HG03520 (cell line): ENCODE measurements at regions not wholly inside any gene's neighbourhood (a gene's known extent, or its start where the extent isn't known, plus 50 kb on each side); places are given as distances from the start of the nearest gene placed in this dataset.
"Not testable (repeated sequence)": the region's sequence is repeated elsewhere in the genome, so short reads cannot be mapped to it uniquely, and the experiment has no call there.

Source experiments
- ATAC-seq: cut with Tn5 transposase; IDR thresholded peaks from one replicate; pipeline ENCODE4 v1.9.1; 2021; ENCODE audit warnings: mild to moderate bottlenecking, moderate library complexity; ENCODE audit not compliant: unreplicated experiment

DNA sequence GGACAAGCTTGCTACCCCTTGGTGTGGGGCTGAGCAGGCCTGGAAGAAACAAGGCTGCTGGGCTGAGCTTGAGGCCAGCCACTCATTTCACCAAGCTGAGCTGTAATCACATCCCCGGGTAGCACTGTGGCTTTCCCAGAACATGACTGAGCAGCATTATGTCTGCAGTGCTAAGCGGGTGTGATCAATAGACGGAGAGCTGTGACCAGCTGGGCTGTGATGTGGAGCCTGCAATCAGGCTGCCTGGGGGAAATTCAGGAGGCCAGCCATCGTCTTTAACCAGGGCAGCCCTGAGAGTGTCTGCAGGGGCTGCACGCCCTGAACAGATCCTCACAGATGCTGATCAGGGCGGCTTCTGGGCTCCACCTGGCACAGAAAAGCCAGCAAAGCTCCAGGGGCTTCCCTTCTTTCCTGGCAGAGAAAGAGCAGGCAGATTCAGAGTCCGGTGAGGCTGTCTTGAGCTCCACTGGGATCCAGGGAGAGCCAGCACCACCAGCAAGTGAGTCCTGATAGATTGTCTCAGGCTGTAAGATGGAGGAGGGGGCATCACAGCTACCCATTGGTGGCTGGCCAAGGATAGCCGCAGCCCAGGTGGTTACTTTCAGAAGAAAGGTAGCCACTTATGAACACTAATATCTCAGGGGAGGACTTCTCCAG is 165.9 kb downstream of the NRN1 start:
- ATAC-seq: no peak

DNA sequence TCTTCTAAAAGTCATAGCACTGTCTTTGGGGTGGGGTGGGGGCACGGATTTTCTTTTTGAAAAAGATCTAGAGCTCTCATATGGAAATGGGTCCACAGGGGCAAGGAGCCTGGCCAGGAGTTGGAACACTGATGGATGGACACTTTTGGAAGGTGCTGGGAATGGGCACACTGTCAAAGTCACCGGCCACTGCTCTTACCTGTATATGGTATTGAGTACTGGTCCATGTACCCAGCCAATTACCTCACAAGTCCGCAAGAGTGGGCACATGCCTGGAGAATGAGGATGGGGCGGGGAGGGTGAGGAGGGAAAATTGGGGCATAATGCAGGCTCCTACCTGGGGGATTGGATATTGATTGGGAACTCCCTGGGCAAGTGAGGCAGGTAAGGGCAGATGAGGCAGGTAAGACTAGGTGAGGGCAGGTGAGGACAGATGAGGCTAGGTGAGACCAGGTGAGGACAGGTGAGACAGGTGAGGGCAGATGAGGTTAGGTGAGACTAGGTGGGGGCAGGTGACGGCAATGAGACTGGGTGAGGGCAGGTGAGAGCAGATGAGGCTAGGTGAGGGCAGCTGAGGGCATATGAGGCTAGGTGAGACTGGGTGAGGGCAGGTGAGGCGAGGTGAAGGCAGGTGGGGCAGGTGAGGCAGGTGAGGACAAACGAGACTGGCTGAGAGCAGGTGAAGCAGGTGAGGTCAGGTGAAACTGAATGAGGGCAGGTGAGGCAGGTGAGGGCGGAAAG is 167.9 kb downstream of the NRN1 start:
- no peak for ATAC-seq

DNA sequence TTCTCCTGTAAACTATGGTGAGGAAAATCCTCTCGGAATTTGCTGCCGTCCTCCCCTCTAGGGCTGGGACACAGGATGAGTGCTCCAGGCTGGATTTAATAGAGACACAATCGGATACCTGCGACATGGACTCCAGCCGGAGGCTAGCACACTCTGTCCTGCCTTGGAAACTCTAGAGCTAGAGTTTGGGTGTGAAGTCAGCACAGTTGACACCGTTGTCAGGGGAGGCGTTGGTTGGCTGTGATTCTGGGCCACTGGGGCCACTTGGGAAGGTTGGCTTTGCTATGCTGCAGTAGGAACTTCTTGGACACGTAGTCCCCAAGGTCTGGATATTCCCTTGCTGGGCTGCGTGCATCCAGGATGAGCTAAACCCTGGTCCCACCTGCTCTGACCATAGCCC is 169.4 kb downstream of the NRN1 start:
- no peak for ATAC-seq

DNA sequence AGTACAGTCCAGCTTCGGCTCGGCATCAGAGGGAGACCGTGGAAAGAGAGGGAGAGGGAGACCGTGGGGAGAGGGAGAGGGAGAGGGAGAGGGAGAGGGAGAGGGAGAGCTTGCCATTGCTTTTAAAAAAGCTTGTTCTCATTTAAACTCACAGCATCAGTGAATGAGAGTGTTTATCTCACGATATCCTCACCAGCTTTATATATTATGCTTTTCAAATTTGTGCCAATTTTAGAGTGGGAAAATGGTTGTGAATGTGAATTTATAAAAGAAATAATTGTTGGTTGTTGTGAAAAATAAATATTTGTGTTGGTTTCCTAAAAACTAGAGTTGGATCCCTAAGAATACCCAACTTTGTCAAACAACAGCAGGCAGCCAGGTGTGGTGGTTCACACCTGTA is 170.1 kb downstream of the NRN1 start:
- ATAC-seq: not testable (repeated sequence)

DNA sequence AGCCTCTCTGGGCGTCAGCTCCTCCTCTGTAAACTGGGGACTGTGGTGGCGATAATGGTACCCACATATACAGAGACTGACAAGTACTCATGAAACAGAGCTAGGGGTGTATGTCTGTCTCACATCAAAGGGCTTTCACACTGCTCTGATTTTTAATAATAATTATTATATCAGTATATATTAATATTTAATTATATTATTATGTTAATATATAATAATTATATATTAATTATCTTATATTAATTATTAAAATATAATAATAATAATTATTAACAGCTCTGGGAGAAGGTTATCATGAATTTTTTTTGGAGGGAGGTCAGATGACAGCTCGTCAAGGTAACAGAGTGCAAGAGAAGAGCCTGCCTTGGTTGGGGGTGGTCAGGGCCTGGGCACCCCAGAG is 173.6 kb downstream of the NRN1 start:
- no peak for ATAC-seq

DNA sequence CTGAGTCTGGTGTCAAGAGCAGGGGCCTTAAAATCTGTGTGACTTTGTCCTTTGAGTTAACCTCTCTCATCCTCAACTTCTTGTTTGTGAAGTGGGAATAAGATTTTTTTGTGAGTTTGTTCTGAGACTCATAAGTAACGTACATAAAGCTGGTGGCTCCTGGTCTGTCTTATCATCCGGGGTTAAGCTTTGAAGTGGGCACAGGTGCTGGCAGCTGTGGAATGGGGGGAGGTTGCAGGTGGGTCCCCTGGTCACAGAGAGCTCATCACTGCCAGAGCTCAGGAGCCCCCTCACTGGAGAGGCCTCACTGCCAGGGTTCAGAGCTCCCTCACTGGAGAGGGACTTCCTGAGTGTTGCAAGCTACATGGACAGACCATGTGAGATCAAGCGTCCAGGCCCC is 174.1 kb downstream of the NRN1 start:
- no peak for ATAC-seq

DNA sequence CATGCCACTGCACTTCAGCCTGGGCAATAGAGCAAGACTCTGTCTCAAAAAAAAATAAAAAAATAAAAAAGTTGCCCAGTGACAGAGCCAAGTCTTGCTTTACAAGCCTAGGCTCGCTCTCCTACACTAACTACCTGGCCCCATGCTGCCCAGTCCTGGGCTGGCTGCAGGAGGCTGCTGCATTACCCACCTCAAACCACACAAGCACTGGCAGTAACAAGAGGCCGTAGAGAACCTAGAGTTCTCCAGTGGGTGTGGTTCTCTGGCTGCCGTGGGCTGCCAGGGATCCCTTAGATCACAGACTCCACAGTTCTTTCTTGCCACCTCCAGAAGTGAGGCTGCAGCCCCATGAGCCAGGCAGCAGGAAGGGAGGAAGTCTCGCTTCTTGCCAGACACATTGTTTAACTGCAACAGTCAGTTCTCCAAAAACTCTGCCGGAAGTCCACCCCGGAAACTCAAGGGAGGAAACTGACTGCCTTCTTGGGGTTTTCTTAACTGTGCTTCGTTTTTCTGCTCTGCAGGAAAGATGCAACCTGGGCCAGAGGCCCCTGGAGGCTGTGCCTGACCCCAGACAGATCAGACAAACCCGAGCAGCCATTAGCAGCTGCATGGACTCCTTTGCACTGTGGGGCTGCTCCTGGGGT is 175.4 kb downstream of the NRN1 start:
- ATAC-seq: not testable (repeated sequence)

DNA sequence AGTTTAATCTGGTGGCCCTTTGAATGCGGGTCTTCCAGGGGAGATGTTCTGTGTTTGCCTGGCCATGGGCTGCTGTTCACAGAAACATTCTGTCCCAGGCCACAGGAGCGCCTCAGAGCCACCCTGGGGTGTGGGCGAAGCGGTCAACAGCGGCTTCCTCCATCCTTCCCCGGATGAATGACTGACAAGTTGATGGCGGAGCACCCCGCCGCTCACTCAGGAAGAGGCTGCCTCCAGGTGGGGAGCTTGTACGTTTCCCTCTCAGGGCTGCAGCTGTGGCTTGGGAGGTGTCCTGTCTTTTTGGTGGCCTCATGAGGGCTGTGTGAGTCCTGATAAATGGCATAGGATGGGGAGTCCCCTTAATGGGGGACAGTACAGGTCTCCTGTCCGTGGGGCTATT is 178.4 kb downstream of the NRN1 start:
- ATAC-seq: no peak

DNA sequence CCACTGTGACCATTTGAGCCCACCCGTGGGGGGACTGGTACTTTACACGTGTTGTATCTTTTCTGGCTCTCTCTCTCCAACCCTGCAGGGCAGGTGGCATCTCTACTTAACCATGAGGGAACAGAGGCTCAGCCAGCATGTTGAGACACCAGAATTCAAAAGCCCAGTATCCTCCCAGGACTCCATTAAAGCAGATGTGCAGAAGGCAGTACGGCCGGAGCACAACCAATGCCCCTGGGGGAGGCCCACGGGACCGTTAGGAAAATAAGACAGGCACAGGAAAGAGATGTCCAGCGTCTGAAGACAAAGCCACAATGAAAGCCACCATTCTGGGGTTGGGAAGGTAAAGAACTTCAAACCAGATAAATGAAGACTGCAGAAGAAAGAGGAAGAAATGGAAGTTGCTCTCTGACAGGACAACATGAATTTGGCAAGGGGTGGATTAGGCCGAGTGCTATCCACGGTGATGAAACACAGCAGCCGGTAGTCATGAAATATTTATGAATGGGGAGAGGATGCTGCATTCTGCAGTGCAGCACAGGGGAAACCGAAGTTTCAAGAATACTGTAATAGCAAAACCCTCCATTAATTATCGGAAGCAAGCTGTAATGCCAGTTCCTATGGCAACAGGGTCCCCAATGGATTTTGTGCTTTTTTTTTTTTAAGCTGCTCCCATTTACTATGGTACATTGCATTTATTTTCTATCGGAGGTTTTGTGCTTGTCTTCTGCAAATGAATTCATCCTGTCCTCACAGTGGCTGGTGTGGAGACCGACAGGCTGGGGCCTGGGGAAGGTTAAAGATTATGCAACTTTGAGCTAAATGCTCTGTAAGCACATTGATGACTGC is 179.4 kb downstream of the NRN1 start:
- ATAC-seq: no peak

DNA sequence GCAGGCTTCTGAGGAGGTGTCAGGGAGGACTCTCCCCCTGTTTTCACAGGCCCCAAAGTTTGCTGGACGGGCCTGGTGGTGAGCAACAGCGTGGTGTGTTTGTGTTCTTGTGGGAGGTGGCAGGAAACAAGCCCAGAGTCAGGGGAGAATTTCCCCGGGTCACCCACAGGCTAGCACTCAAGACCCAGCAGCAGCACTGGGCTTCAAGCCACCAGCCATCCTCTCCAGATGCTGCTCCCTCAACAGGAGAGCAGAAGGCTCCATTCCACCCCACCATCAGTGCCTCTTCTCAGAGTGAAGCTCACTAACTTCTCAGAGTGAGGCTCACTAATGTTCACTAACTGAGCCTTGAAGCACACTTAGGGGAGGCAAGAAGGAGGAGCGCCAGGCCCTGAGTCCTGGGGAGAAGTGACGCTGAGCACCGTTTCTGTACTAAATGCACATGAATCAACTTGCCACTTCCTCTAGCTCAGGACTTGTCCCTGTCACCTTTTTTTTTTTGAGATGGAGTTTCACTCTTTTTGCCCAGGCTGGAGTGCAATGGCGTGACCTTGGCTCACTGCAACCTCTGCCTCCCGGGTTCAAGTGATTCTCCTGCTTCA is 182.2 kb downstream of the NRN1 start:
- ATAC-seq: not testable (repeated sequence)
